ENCODE measurements at regions not wholly inside any gene's neighbourhood (a gene's known extent, or its start where the extent isn't known, plus 50 kb on each side); places are given as distances from the start of the nearest gene placed in this dataset.
A peak's percentile ranks its signal among the peaks of the same experiment; 100 is the strongest.

GRCh38 chr6:24987446-24988115 lies 51.8 kb upstream of the RIPOR2 start:
- no peak for DNase-seq (ENCODE audit: low read depth in 2 of 3, low spot score in 1 of 3)

- DNase-seq (ENCODE audit: low read depth in 2 of 3, low spot score in 1 of 3), result no peak
Observed at GRCh38 chr6:24988562-24988961, 52.8 kb upstream of the RIPOR2 start.

- no peak for DNase-seq (ENCODE audit: low read depth in 2 of 3, low spot score in 1 of 3)
Observed at GRCh38 chr6:24990236-24990845, 54.6 kb upstream of the RIPOR2 start.

- DNase-seq (ENCODE audit: low read depth in 2 of 3, low spot score in 1 of 3), result no peak
Observed at GRCh38 chr6:24990944-24991809, 55.4 kb upstream of the RIPOR2 start.

GRCh38 chr6:24991810-24992467 lies 56.2 kb upstream of the RIPOR2 start:
- DNase-seq (ENCODE audit: low read depth in 2 of 3, low spot score in 1 of 3), result peak; percentile 51 to 67 (median 61)

GRCh38 chr6:24994812-24995211 lies 59.1 kb upstream of the RIPOR2 start:
- DNase-seq (ENCODE audit: low read depth in 2 of 3, low spot score in 1 of 3), result no peak

- no peak for DNase-seq (ENCODE audit: low read depth in 2 of 3, low spot score in 1 of 3)
Observed at GRCh38 chr6:24995270-24995669, 59.5 kb upstream of the RIPOR2 start.

GRCh38 chr6:24996269-24996836 lies 60.6 kb upstream of the RIPOR2 start:
- no peak for DNase-seq (ENCODE audit: low read depth in 2 of 3, low spot score in 1 of 3)

GRCh38 chr6:24997231-24997630 lies 61.5 kb upstream of the RIPOR2 start:
- no peak for DNase-seq (ENCODE audit: low read depth in 2 of 3, low spot score in 1 of 3)

GRCh38 chr6:24997905-24998304 lies 62.1 kb upstream of the RIPOR2 start:
- no peak for DNase-seq (ENCODE audit: low read depth in 2 of 3, low spot score in 1 of 3)

- no peak for DNase-seq (ENCODE audit: low read depth in 2 of 3, low spot score in 1 of 3)
Observed at GRCh38 chr6:25002326-25003091, 66.7 kb upstream of the RIPOR2 start.

GRCh38 chr6:25004357-25004756 lies 68.6 kb upstream of the RIPOR2 start:
- no peak for DNase-seq (ENCODE audit: low read depth in 2 of 3, low spot score in 1 of 3)

- no peak for DNase-seq (ENCODE audit: low read depth in 2 of 3, low spot score in 1 of 3)
Observed at GRCh38 chr6:25005010-25005409, 69.2 kb upstream of the RIPOR2 start.

- DNase-seq (ENCODE audit: low read depth in 2 of 3, low spot score in 1 of 3), result no peak
Observed at GRCh38 chr6:25006075-25006474, 70.3 kb upstream of the RIPOR2 start.

GRCh38 chr6:25006565-25007001 lies 70.8 kb upstream of the RIPOR2 start:
- DNase-seq (ENCODE audit: low read depth in 2 of 3, low spot score in 1 of 3), result peak in 1 of 3 donors; percentile 13

- peak in 2 of 3 donors; percentile 28 to 34 for DNase-seq (ENCODE audit: low read depth in 2 of 3, low spot score in 1 of 3)
Observed at GRCh38 chr6:25007269-25007699, 71.5 kb upstream of the RIPOR2 start.

- no peak for DNase-seq (ENCODE audit: low read depth in 2 of 3, low spot score in 1 of 3)
Observed at GRCh38 chr6:25008707-25009392, 73.1 kb upstream of the RIPOR2 start.

- DNase-seq (ENCODE audit: low read depth in 2 of 3, low spot score in 1 of 3), result no peak
Observed at GRCh38 chr6:25009393-25009710, 73.6 kb upstream of the RIPOR2 start.

- DNase-seq (ENCODE audit: low read depth in 2 of 3, low spot score in 1 of 3), result no peak
Observed at GRCh38 chr6:25010176-25010575, 74.4 kb upstream of the RIPOR2 start.

Data from stimulated activated CD4-positive, alpha-beta T cell treated with anti-CD3 and anti-CD28 coated beads, Interleukin-12 subunit alpha, Interleukin-12 subunit beta, amount 100 ng/mL, for 48 hours (primary cell).